H1 (cell line): ENCODE measurements at regions not wholly inside any gene's neighbourhood (a gene's known extent, or its start where the extent isn't known, plus 50 kb on each side); places are given as distances from the start of the nearest gene placed in this dataset.

ENCODE experiments used
- CTCF ChIA-PET: fragments of 300-600 bp; sonication (Branson Sonifier 250); formaldehyde crosslinking; loops from one replicate; lab custom pipeline; 2021; ENCODE audit not compliant: partially characterized antibody; lab: Charles Lee
- POLR2A ChIA-PET: fragments of 300-600 bp; sonication (Branson Sonifier 250); formaldehyde crosslinking; loops from one replicate; lab custom pipeline; 2021; ENCODE audit warnings: inconsistent platforms; ENCODE audit not compliant: partially characterized antibody; lab: Charles Lee
- DNase-seq, 2 experiments: peaks; one replicate each; pipeline versions ENCODE4 v3.0.0 to v3.0.0-alpha.2; 2010 to 2022; ENCODE audit warnings: low spot score in 2 of 2, low read depth in 1 of 2, mixed read lengths in 1 of 2
- FAIRE-seq: peaks from 2 replicates; lab custom pipeline; 2011; peaks lifted over from hg19 to GRCh38; lab: Jason Lieb, UNC
- H2AFZ ChIP-seq: 2 replicates; pipeline ENCODE4 v1.8.1; 2012; ENCODE audit warnings: low read length, inconsistent platforms
- H2AK5ac ChIP-seq: 2 replicates; pipeline ENCODE4 v1.6.1; 2013; ENCODE audit warnings: low read depth, low read length
- H2BK120ac ChIP-seq: replicated peaks from 2 replicates; pipeline ENCODE3; 2013; ENCODE audit warnings: low read depth, low read length, inconsistent platforms
- H2BK12ac ChIP-seq: 2 replicates; pipeline ENCODE4 v1.6.1; 2013; ENCODE audit warnings: low read depth, low read length
- H2BK15ac ChIP-seq: 2 replicates; pipeline ENCODE4 v1.6.1; 2013; ENCODE audit warnings: low read length
- H2BK20ac ChIP-seq: 2 replicates; pipeline ENCODE4 v1.6.1; 2013; ENCODE audit warnings: low read length
- H2BK5ac ChIP-seq: 2 replicates; pipeline ENCODE4 v1.6.1; 2013; ENCODE audit warnings: low read depth, low read length
- H3K14ac ChIP-seq: 2 replicates; pipeline ENCODE4 v1.6.1; 2013; ENCODE audit warnings: inconsistent platforms; ENCODE audit not compliant: insufficient read length
- H3K18ac ChIP-seq: 2 replicates; pipeline ENCODE4 v1.6.1; 2013; ENCODE audit warnings: low read length; ENCODE audit errors: extremely low read depth
- H3K23ac ChIP-seq: 2 replicates; pipeline ENCODE4 v1.6.1; 2013; ENCODE audit warnings: inconsistent platforms; ENCODE audit not compliant: insufficient read length
- H3K23me2 ChIP-seq: 2 replicates; pipeline ENCODE4 v1.6.1; 2013; ENCODE audit warnings: low read depth, low read length
- H3K27ac ChIP-seq: 2 replicates; pipeline ENCODE4 v1.6.1; 2011; ENCODE audit warnings: low read depth, low read length, inconsistent platforms
- H3K27me3 ChIP-seq, 4 experiments: replicated peaks in 1 of 4; 1 replicate in 1 of 4; 2 replicates in 3 of 4; pipeline versions ENCODE4 v1.6.1 to v1.8.1; 2011 to 2013; ENCODE audit warnings: low read length in 3 of 4, mild to moderate bottlenecking in 3 of 4, inconsistent platforms in 2 of 4, mixed read lengths in 2 of 4, moderate library complexity in 1 of 4; ENCODE audit not compliant: control insufficient read depth in 3 of 4, insufficient read depth in 3 of 4; ENCODE audit errors: extremely low read depth in 1 of 4
- H3K36me3 ChIP-seq, 4 experiments: 2 replicates each; pipeline versions ENCODE4 v1.6.1 to v1.8.1; 2011 to 2013; ENCODE audit warnings: mild to moderate bottlenecking in 4 of 4, low read length in 3 of 4, moderate library complexity in 2 of 4, control low read depth in 1 of 4, inconsistent platforms in 1 of 4; ENCODE audit not compliant: insufficient read depth in 4 of 4, control insufficient read depth in 2 of 4
- H3K4ac ChIP-seq: replicated peaks from 2 replicates; pipeline ENCODE3; 2013; ENCODE audit warnings: low read length, low read depth, mixed read lengths, inconsistent platforms; ENCODE audit not compliant: insufficient read length
- H3K4me1 ChIP-seq, 4 experiments: replicated peaks in 1 of 4; 1 replicate in 1 of 4; 2 replicates in 3 of 4; pipeline versions ENCODE4 v1.6.1 to v1.8.1; 2011 to 2013; ENCODE audit warnings: low read length in 3 of 4, inconsistent platforms in 2 of 4, mixed read lengths in 1 of 4; ENCODE audit not compliant: insufficient read depth in 4 of 4, control insufficient read depth in 3 of 4
- H3K4me2 ChIP-seq, 2 experiments: 2 replicates each; pipeline versions ENCODE4 v1.6.1 to v1.8.1; 2011 to 2013; ENCODE audit warnings: low read depth in 2 of 2, low read length in 2 of 2, control low read depth in 1 of 2, inconsistent platforms in 1 of 2, mild to moderate bottlenecking in 1 of 2; ENCODE audit not compliant: insufficient read depth in 1 of 2
- H3K4me3 ChIP-seq, 4 experiments: fragments of 200-600, 300-600 bp in 1 of 4; sonication (generic), shearing (Covaris generic), sonication (Bioruptor Twin) in 1 of 4; 2 replicates each; pipeline versions ENCODE4 v1.5.1 to v1.8.1; 2011 to 2016; ENCODE audit warnings: low read length in 4 of 4, low read depth in 3 of 4, control low read depth in 2 of 4, inconsistent platforms in 2 of 4, mild to moderate bottlenecking in 2 of 4, mixed read lengths in 1 of 4, moderate library complexity in 1 of 4; ENCODE audit not compliant: insufficient read depth in 2 of 4; ENCODE audit errors: extremely low read depth in 1 of 4
- H3K56ac ChIP-seq: replicated peaks from 2 replicates; pipeline ENCODE3; 2013; ENCODE audit warnings: low read depth, mild to moderate bottlenecking, mixed read lengths, low read length, inconsistent platforms; ENCODE audit not compliant: insufficient read length
- H3K79me1 ChIP-seq: 2 replicates; pipeline ENCODE4 v1.6.1; 2013; ENCODE audit warnings: low read depth, low read length, control low read depth
- H3K79me2 ChIP-seq, 2 experiments: 2 replicates each; pipeline versions ENCODE4 v1.6.1 to v1.8.1; 2012 to 2013; ENCODE audit warnings: low read length in 2 of 2, mild to moderate bottlenecking in 2 of 2, inconsistent platforms in 1 of 2; ENCODE audit not compliant: insufficient read depth in 2 of 2, control insufficient read depth in 1 of 2
- H3K9ac ChIP-seq, 4 experiments: replicated peaks in 1 of 4; 1 replicate in 1 of 4; 2 replicates in 3 of 4; pipeline versions ENCODE4 v1.6.1 to v1.8.1; 2011 to 2013; ENCODE audit warnings: low read depth in 3 of 4, low read length in 3 of 4, control low read depth in 2 of 4, mild to moderate bottlenecking in 2 of 4, moderate library complexity in 2 of 4, inconsistent platforms in 1 of 4; ENCODE audit errors: extremely low read depth in 1 of 4
- H3K9me3 ChIP-seq, 2 experiments: 2 replicates each; pipeline versions ENCODE4 v1.6.1 to v1.8.1; 2012 to 2013; ENCODE audit warnings: mild to moderate bottlenecking in 2 of 2, moderate library complexity in 2 of 2, control low read depth in 1 of 2, inconsistent platforms in 1 of 2, low read depth in 1 of 2, low read length in 1 of 2, mixed read lengths in 1 of 2; ENCODE audit not compliant: insufficient read depth in 2 of 2
- H4K20me1 ChIP-seq, 2 experiments: replicated peaks in 1 of 2; 2 replicates each; pipeline versions ENCODE3 to v1.8.1; 2011 to 2013; ENCODE audit warnings: inconsistent platforms in 2 of 2, low read length in 2 of 2, mild to moderate bottlenecking in 1 of 2; ENCODE audit not compliant: insufficient read depth in 2 of 2, control insufficient read depth in 1 of 2
- H4K5ac ChIP-seq: 2 replicates; pipeline ENCODE4 v1.6.1; 2013; ENCODE audit warnings: low read length, low read depth, mixed read lengths, inconsistent platforms; ENCODE audit not compliant: insufficient read length
- H4K8ac ChIP-seq: 2 replicates; pipeline ENCODE4 v1.8.0; 2013; ENCODE audit warnings: mild to moderate bottlenecking, moderate library complexity, low read length, inconsistent platforms; ENCODE audit not compliant: insufficient read depth; ENCODE audit errors: extremely low read depth
- H4K91ac ChIP-seq: replicated peaks from 2 replicates; pipeline ENCODE3; 2013; ENCODE audit warnings: low read length, mixed read lengths, inconsistent platforms; ENCODE audit not compliant: insufficient read length
- NANOG ChIP-seq: IDR thresholded peaks from 2 replicates; pipeline ENCODE4 v1.6.1; 2011; ENCODE audit warnings: low read length, low read depth, mild to moderate bottlenecking, inconsistent platforms; ENCODE audit not compliant: insufficient read depth, poor library complexity, severe bottlenecking
- WGBS, 2 experiments: shearing (Covaris generic) in 1 of 2; methylation state at CpG; one replicate each; pipeline versions ENCODE4 v1.1.6 to v1.1.7; 2013 to 2015; ENCODE audit warnings: low lambda C conversion rate in 2 of 2, mixed read lengths in 2 of 2, inconsistent platforms in 1 of 2, low coverage in 1 of 2, missing lambda C conversion rate in 1 of 2; ENCODE audit not compliant: insufficient replicate concordance in 2 of 2, insufficient coverage in 1 of 2, insufficient read length in 1 of 2; ENCODE audit errors: extremely low coverage in 1 of 2, missing lambda C conversion rate in 1 of 2; 5-methylcytosine and 5-hydroxymethylcytosine counted together

DNA sequence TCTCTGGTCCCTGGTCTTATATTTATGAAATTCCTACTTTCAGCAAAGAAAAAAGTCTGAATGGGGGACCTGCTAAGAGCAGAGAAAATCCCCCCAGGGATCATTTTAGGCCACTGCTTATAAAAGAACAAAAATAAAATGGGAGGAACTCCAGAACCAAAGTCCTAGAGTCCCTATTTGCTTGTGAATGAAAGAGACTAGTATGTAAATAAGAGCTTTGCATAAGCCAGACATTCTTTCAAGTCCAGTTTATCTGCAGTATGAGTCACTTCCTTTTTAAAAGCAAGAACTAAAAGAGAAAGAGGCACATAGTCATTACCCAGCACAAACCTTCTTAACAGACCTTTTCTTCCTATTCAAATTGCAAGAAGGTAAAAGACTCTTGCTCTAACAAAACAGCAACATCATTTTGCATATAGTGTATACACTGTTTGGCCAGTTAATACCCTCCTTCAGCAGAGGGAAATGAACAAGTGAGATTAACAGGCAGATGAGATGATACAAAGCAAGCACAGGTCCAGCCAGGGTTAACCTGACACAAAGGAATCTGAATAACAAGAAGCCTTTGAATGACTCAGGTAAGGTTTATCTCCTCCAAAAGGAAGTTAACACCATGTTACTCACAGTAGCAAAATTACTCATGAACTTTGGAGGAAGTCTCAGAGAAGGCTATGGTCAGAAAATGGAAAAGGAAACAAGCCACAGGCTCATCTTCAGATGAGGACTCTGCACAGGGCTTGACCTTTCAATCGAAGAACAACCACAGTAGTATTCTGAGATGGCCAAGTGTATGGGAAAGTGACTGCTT is 87.3 kb downstream of the PHLDA1 start:
- Histone ChIP-seq H3K18ac (peak overlapping the region; percentile 53; the same call in 1 of the 2 replicates), H3K4ac (peak overlapping the region; percentile 47), H3K79me1 (no peaks in the 10 kb centered on the region), H3K4me3 (peak overlapping the region in 1 of 4 experiments; percentile 26; a peak in 1 of 8 replicates), H3K9ac (no peak overlapping the region), H3K36me3 (0 out of 8 replicates have a peak, but pooled peaks cover 0 to 4% (median 0%) of the 10 kb centered on the region in 4 experiments), H3K23ac (no peak overlapping the region), H3K23me2 (no peaks in the 10 kb centered on the region), H3K56ac (peak overlapping the region; percentile 78), H2BK12ac (peak overlapping the region; percentile 52), H3K4me2 (peak overlapping the region; percentile 3 to 42), H3K79me2 (no peaks in the 10 kb centered on the region), H2AK5ac (no peak overlapping the region), H4K91ac (peak overlapping the region; percentile 94), H2AFZ (no peak overlapping the region), H2BK20ac (no peak overlapping the region; the same call in 1 of the 2 replicates), H4K8ac (no peak overlapping the region), H3K27ac (peak overlapping the region; percentile 63), H2BK15ac (no peak overlapping the region), H3K14ac (no peak overlapping the region), H3K27me3 (no peaks in the 10 kb centered on the region), H3K4me1 (peaks cover 0 to 15% (median 6%) of the 10 kb centered on the region in 4 experiments; a peak in 4 of 7 replicates), H4K5ac (peak overlapping the region; percentile 70), H4K20me1 (no peaks in the 10 kb centered on the region), H2BK120ac (peak overlapping the region; percentile 93), H3K9me3 (peaks cover 4 to 11% of the 10 kb centered on the region in 2 experiments; a peak in 2 of 4 replicates), H2BK5ac (peak overlapping the region; percentile 90; the same call in 1 of the 2 replicates)
- POLR2A ChIA-PET = interaction anchor here (0.6 to 1.5 kb wide), 6 partner anchors 16 to 147 kb away, joined by 3 to 4 read pairs (median 3); no protein-coding TSS in a partner anchor
- FAIRE-seq (peak; percentile 28), DNase-seq (peak in 1 of 2 experiments; percentile 38)
- CTCF ChIA-PET = interaction anchor here (0.7 to 1.5 kb wide), 2 partner anchors 15 to 207 kb away, joined by 3 read pairs; no protein-coding TSS in a partner anchor
- WGBS, 2 experiments = 38% methylated on average over 1 of the region's 1 CpG; no CpG with 5 or more reads in 1 of the 2 experiments
- no peak for TF ChIP-seq NANOG
